Panc1 (cell line): ENCODE measurements at regions not wholly inside any gene's neighbourhood (a gene's known extent, or its start where the extent isn't known, plus 50 kb on each side); places are given as distances from the start of the nearest gene placed in this dataset.

ENCODE experiments used
- ATAC-seq: fragments of 200-7000 bp; cut with Tn5 transposase; 2 replicates; pipeline ENCODE4 v1.9.1; 2020; ENCODE audit warnings: mild to moderate bottlenecking, moderate library complexity
- BruUV-seq: library from RNA; stranded (reverse); fragments of 400-500 nt; replicated peaks from 2 replicates; lab custom pipeline; 2021; lab: Mats Ljungman, UMichigan
- CTCF ChIA-PET: fragments of 300-600 bp; sonication (Branson Sonifier 250); formaldehyde crosslinking; loops from one replicate; lab custom pipeline; 2022; ENCODE audit warnings: antibody characterized with exemption; lab: Charles Lee
- POLR2A ChIA-PET: fragments of 300-600 bp; sonication (Branson Sonifier 250); formaldehyde crosslinking; loops from one replicate; lab custom pipeline; 2022; ENCODE audit warnings: antibody characterized with exemption; lab: Charles Lee
- DNase-seq: peaks from one replicate; pipeline ENCODE4 v3.0.0-alpha.2; 2010; ENCODE audit warnings: low read depth, low spot score
- H3K27ac ChIP-seq: 2 replicates; pipeline ENCODE4 v1.5.1; 2011; ENCODE audit warnings: mild to moderate bottlenecking, low read length, inconsistent platforms
- H3K27me3 ChIP-seq: fragments of 200-500 bp; sonication (Bioruptor generic); 2 replicates; pipeline ENCODE4 v1.6.0; 2014; ENCODE audit warnings: low read length, inconsistent platforms; ENCODE audit not compliant: control insufficient read depth, insufficient read depth
- H3K36me3 ChIP-seq: fragments of 200-500 bp; sonication (Bioruptor generic); 2 replicates; pipeline ENCODE4 v1.5.1; 2014; ENCODE audit warnings: inconsistent platforms, mild to moderate bottlenecking, low read length, moderate library complexity; ENCODE audit not compliant: control insufficient read depth, insufficient read depth
- H3K4me1 ChIP-seq: 2 replicates; pipeline ENCODE4 v1.5.1; 2011; ENCODE audit warnings: inconsistent platforms, mild to moderate bottlenecking, low read length, moderate library complexity; ENCODE audit not compliant: control insufficient read depth, insufficient read depth
- H3K4me3 ChIP-seq, 2 experiments: 2 replicates each; pipeline ENCODE4 v1.5.1; 2011 to 2012; ENCODE audit warnings: low read depth in 2 of 2, low read length in 2 of 2, mild to moderate bottlenecking in 2 of 2, inconsistent platforms in 1 of 2, moderate library complexity in 1 of 2
- H3K9me3 ChIP-seq: fragments of 200-500 bp; sonication (Bioruptor generic); 2 replicates; pipeline ENCODE4 v1.5.1; 2014; ENCODE audit warnings: low read depth, mild to moderate bottlenecking, inconsistent platforms, low read length, moderate library complexity; ENCODE audit not compliant: control insufficient read depth, insufficient read depth
- CTCF ChIP-seq: fragments of 450-650 bp; IDR thresholded peaks from 2 replicates; pipeline ENCODE4 v1.5.1; 2017; ENCODE audit warnings: mild to moderate bottlenecking
- POLR2AphosphoS5 ChIP-seq: IDR thresholded peaks from 2 replicates; pipeline ENCODE4 v1.6.1; 2012; ENCODE audit warnings: mild to moderate bottlenecking, low read depth, low read length, moderate library complexity
- REST ChIP-seq, 2 experiments: IDR thresholded peaks; 2 replicates each; pipeline ENCODE4 v1.6.1; 2011 to 2012; ENCODE audit warnings: low read depth in 2 of 2, control low read depth in 1 of 2, low read length in 1 of 2, mild to moderate bottlenecking in 1 of 2, moderate library complexity in 1 of 2; ENCODE audit not compliant: insufficient read depth in 1 of 2
- SIN3A ChIP-seq: IDR thresholded peaks from 2 replicates; pipeline ENCODE4 v1.6.1; 2012; ENCODE audit warnings: low read depth, mild to moderate bottlenecking, low read length, moderate library complexity, borderline replicate concordance; ENCODE audit not compliant: insufficient read depth
- TCF7L2 ChIP-seq: IDR thresholded peaks from 2 replicates; pipeline ENCODE4 v1.6.1; 2011; ENCODE audit warnings: mild to moderate bottlenecking, low read depth, low read length, inconsistent platforms
- in situ Hi-C: cut with HindIII; loops from 2 replicates; pipeline ENCODE4 v1.10.0; 2016; ENCODE audit warnings: low sequenced_read_pairs, low pct_unique_long_range_greater_than_20kb
- intact Hi-C: fragments of 100-400 bp; cut with micrococcal nuclease; formaldehyde crosslinking; loops from one replicate; pipeline ENCODE4 v1.10.0; 2022; ENCODE audit not compliant: unreplicated experiment

DNA sequence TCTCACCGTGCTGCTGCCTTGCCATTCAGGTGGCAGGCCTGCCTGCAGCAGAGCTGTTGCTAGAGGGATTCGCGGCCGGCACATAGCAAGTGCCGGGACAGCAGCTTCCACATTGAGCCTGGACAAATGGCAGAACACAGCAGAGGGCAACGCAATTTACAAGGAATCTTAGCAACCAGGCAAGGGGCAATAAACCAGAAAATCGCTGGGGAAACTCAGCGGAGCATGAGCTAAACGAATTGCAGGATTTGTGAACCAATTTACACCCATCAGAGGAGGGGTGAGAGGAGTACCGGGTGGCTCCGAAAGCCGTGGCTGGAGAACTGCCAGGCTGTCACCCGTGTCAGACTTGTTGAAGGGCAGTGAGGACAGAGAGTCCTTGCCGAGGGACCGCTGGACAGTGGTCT is 58.6 kb upstream of the LOXL4 start:
- ChIA-PET POLR2A (no interaction called here), CTCF (no interaction called here)
- no peak for TF ChIP-seq REST (IDR thresholded peaks at IDR 0.05; ENCODE audit: insufficient read depth in 1 of 2, low read depth in 2 of 2, low read length in 1 of 2)
- no peak for TF ChIP-seq TCF7L2
- TF ChIP-seq CTCF = no peak
- TF ChIP-seq POLR2AphosphoS5 = no peak
- no peak for TF ChIP-seq SIN3A
- H3K27me3 ChIP-seq = no peaks in the 10 kb centered on the region
- no peak overlapping the region for H3K4me3 ChIP-seq
- DNase-seq (no peak), ATAC-seq (no peak)
- H3K4me1 ChIP-seq = peaks cover 19% of the 10 kb centered on the region
- H3K9me3 ChIP-seq = peaks cover 4% of the 10 kb centered on the region; the same call in 1 of the 2 replicates
- intact Hi-C loops (no loop called here), in situ Hi-C loops (no loop called here)
- BruUV-seq = no TSS peak
- no peaks in the 10 kb centered on the region for H3K36me3 ChIP-seq
- H3K27ac ChIP-seq = no peak overlapping the region

DNA sequence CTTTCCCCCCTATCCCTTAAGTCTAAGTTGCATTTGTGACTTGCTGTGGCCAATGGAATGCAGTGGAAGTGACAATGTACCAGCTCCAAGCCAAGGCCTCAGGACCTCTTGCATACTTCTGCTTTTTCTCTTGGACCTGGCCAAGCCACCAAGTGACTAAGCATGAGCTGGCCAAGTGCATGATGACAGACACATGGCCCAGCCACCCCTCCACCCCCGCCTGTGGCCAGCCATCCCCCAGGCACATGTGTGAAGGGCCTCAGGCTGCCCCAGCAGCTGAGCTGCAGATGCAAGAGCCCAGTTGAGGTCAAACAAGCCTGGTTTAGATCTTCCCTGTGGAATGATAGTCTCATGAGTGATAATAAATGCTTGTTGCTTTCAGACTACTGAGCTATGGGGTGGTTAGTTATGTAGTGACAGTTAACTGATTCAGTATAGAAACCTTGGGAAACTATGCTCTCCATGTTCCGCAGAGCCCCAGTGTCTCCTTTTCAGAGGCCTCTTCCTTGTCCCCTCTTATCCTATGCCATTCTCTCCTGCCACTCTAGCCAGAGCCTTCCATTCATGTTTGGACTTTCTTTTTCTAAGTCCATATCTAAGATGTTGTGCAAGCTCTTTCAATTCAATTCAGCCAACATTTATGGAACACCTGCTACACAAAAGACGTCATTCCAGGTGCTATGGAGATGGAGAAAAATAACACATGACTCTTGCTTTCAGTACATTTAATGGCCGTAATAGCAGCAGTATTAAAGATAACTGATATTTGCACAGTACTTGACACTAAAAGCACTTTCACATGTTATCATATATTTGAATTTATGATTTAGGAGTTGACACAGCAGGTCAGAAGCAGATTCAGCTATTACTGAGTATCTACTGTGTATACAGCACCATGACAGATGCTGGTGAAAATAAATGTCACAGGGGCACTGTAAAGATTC is 55.5 kb upstream of the LOXL4 start:
- TF ChIP-seq SIN3A (no peak), POLR2AphosphoS5 (peak; percentile 53; the same call in 1 of the 2 replicates)
- intact Hi-C loops (no loop called here), in situ Hi-C loops (no loop called here)
- no peaks in the 10 kb centered on the region for H3K27me3 ChIP-seq
- H3K4me3 ChIP-seq = no peak overlapping the region
- ChIA-PET POLR2A (interaction anchor here (0.6 kb wide), 1 partner anchor 1219 kb away, joined by 3 read pairs; no protein-coding TSS in a partner anchor), CTCF (no interaction called here)
- BruUV-seq = no TSS peak
- peak; percentile 73 for DNase-seq
- H3K4me1 ChIP-seq = peaks cover 19% of the 10 kb centered on the region
- peak; percentile 91 for ATAC-seq
- no peaks in the 10 kb centered on the region for H3K36me3 ChIP-seq
- H3K27ac ChIP-seq = peak overlapping the region; percentile 30; the same call in 1 of the 2 replicates
- peaks cover 1% of the 10 kb centered on the region; the same call in 1 of the 2 replicates for H3K9me3 ChIP-seq
